AG09309 (cell line): ENCODE measurements at regions not wholly inside any gene's neighbourhood (a gene's known extent, or its start where the extent isn't known, plus 50 kb on each side); places are given as distances from the start of the nearest gene placed in this dataset.
"Not testable (repeated sequence)": the region's sequence is repeated elsewhere in the genome, so short reads cannot be mapped to it uniquely, and the experiment has no call there.

Experiments
- DNase-seq: peaks from one replicate; pipeline ENCODE4 v3.0.0-alpha.2; 2010; ENCODE audit warnings: low read depth
- H3K4me3 ChIP-seq: 2 replicates; pipeline ENCODE4 v1.5.1; 2011; ENCODE audit warnings: mild to moderate bottlenecking, low read depth, low read length, moderate library complexity; ENCODE audit not compliant: control insufficient read depth
- CTCF ChIP-seq: IDR thresholded peaks from 2 replicates; pipeline ENCODE4 v1.5.1; 2011; ENCODE audit warnings: mild to moderate bottlenecking, low read depth, low read length, inconsistent platforms; ENCODE audit not compliant: insufficient read depth, control insufficient read depth; ENCODE audit errors: missing control alignments

GRCh38 chr5:56298336-56299090 lies 65.4 kb upstream of the ANKRD55 start:
- no peak for DNase-seq
- no peak for TF ChIP-seq CTCF
- no peak overlapping the region for H3K4me3 ChIP-seq

GRCh38 chr5:56297851-56298250 lies 64.7 kb upstream of the ANKRD55 start:
- no peak for DNase-seq

GRCh38 chr5:56295311-56295710 lies 62.2 kb upstream of the ANKRD55 start:
- H3K4me3 ChIP-seq, DNase-seq: not testable (repeated sequence)

More at GRCh38 chr5:56297851-56298250, 64.7 kb upstream of the ANKRD55 start:
- TF ChIP-seq CTCF = no peak
- H3K4me3 ChIP-seq = no peak overlapping the region

- no peak for DNase-seq
- TF ChIP-seq CTCF = no peak
- no peak overlapping the region for H3K4me3 ChIP-seq
Observed at GRCh38 chr5:56294354-56294753, 61.2 kb upstream of the ANKRD55 start.

- H3K4me3 ChIP-seq, DNase-seq: not testable (repeated sequence)
Observed at GRCh38 chr5:56292874-56293273, 59.7 kb upstream of the ANKRD55 start.

GRCh38 chr5:56291661-56292374 lies 58.7 kb upstream of the ANKRD55 start:
- no peak for TF ChIP-seq CTCF

GRCh38 chr5:56291079-56291643 lies 58.0 kb upstream of the ANKRD55 start:
- no peak overlapping the region for H3K4me3 ChIP-seq

More at GRCh38 chr5:56291661-56292374, 58.7 kb upstream of the ANKRD55 start:
- no peak for DNase-seq
- H3K4me3 ChIP-seq = no peak overlapping the region

More at GRCh38 chr5:56291079-56291643, 58.0 kb upstream of the ANKRD55 start:
- no peak for DNase-seq
- no peak for TF ChIP-seq CTCF
